IMR-90 (cell line): ENCODE measurements at regions not wholly inside any gene's neighbourhood (a gene's known extent, or its start where the extent isn't known, plus 50 kb on each side); places are given as distances from the start of the nearest gene placed in this dataset.

Experiments used
- ATAC-seq: fragments of 200-7000 bp; cut with Tn5 transposase; 2 replicates; pipeline ENCODE4 v1.9.1; 2020; ENCODE audit warnings: low read depth, mild to moderate bottlenecking, moderate library complexity
- BruUV-seq: library from RNA; stranded (reverse); fragments of 400-500 nt; replicated peaks from 2 replicates; lab custom pipeline; 2021; lab: Mats Ljungman, UMichigan
- CTCF ChIA-PET: fragments of 300-600 bp; formaldehyde crosslinking; extraction: SDS; loops from one replicate; lab custom pipeline; 2021; ENCODE audit warnings: antibody characterized with exemption; lab: Yijun Ruan, JAX
- POLR2A ChIA-PET: fragments of 300-600 bp; sonication (Branson Sonifier 250); formaldehyde crosslinking; loops from one replicate; lab custom pipeline; 2022; ENCODE audit warnings: antibody characterized with exemption; ENCODE audit not compliant: unreplicated experiment; lab: Charles Lee
- DNase-seq: peaks from one replicate; pipeline ENCODE4 v3.0.0; 2013
- H2AFZ ChIP-seq: replicated peaks from 2 replicates; pipeline ENCODE3; 2013; ENCODE audit warnings: low read length, mild to moderate bottlenecking; ENCODE audit not compliant: poor library complexity
- H2AK5ac ChIP-seq: 2 replicates; pipeline ENCODE4 v1.6.1; 2013; ENCODE audit warnings: low read depth, low read length, inconsistent platforms
- H2AK9ac ChIP-seq: replicated peaks from 2 replicates; pipeline ENCODE3; 2013; ENCODE audit warnings: mild to moderate bottlenecking, low read depth, low read length, moderate library complexity; ENCODE audit not compliant: poor library complexity
- H2BK120ac ChIP-seq: 2 replicates; pipeline ENCODE4 v1.6.1; 2013; ENCODE audit warnings: low read depth, low read length, inconsistent platforms
- H2BK15ac ChIP-seq: 3 replicates; pipeline ENCODE4 v1.6.1; 2013; ENCODE audit warnings: low read depth, low read length, inconsistent platforms
- H2BK20ac ChIP-seq: 2 replicates; pipeline ENCODE4 v1.6.1; 2013; ENCODE audit warnings: low read depth, mild to moderate bottlenecking, inconsistent platforms, low read length, moderate library complexity
- H2BK5ac ChIP-seq: 2 replicates; pipeline ENCODE4 v1.6.1; 2013; ENCODE audit warnings: mild to moderate bottlenecking, low read depth, low read length, inconsistent platforms; ENCODE audit not compliant: poor library complexity, severe bottlenecking
- H3K14ac ChIP-seq: replicated peaks from 2 replicates; pipeline ENCODE4 v1.6.1; 2013; ENCODE audit warnings: low read depth, low read length, inconsistent platforms
- H3K18ac ChIP-seq: 2 replicates; pipeline ENCODE4 v1.6.1; 2013; ENCODE audit warnings: low read depth, low read length, control low read depth
- H3K23ac ChIP-seq: 2 replicates; pipeline ENCODE4 v1.6.1; 2013; ENCODE audit warnings: low read depth, low read length, inconsistent platforms
- H3K27ac ChIP-seq: 2 replicates; pipeline ENCODE4 v1.5.1; 2013; ENCODE audit warnings: mild to moderate bottlenecking, control low read depth, low read length; ENCODE audit not compliant: insufficient read depth
- H3K27me3 ChIP-seq: 2 replicates; pipeline ENCODE4 v1.6.1; 2013; ENCODE audit warnings: low read length; ENCODE audit not compliant: control insufficient read depth, insufficient read depth
- H3K36me3 ChIP-seq: 2 replicates; pipeline ENCODE4 v1.6.1; 2013; ENCODE audit warnings: low read length, mixed read lengths; ENCODE audit not compliant: control insufficient read depth, insufficient read depth
- H3K4ac ChIP-seq: 2 replicates; pipeline ENCODE4 v1.6.1; 2013; ENCODE audit warnings: low read depth, low read length, inconsistent platforms
- H3K4me1 ChIP-seq: 2 replicates; pipeline ENCODE4 v1.6.1; 2013; ENCODE audit warnings: low read length, mixed read lengths; ENCODE audit not compliant: control insufficient read depth, insufficient read depth
- H3K4me2 ChIP-seq: 2 replicates; pipeline ENCODE4 v1.6.1; 2013; ENCODE audit warnings: low read depth, mild to moderate bottlenecking, control low read depth, low read length, moderate library complexity
- H3K4me3 ChIP-seq: 2 replicates; pipeline ENCODE4 v1.5.1; 2013; ENCODE audit warnings: low read depth, mild to moderate bottlenecking, control low read depth, low read length, moderate library complexity; ENCODE audit not compliant: insufficient read depth
- H3K56ac ChIP-seq: 2 replicates; pipeline ENCODE4 v1.6.1; 2013; ENCODE audit warnings: low read length, inconsistent platforms; ENCODE audit not compliant: insufficient read depth; ENCODE audit errors: extremely low read depth
- H3K79me1 ChIP-seq, 2 experiments: 2 replicates each; pipeline ENCODE4 v1.6.1; 2013; ENCODE audit warnings: low read length in 2 of 2, inconsistent platforms in 1 of 2, low read depth in 1 of 2
- H3K9ac ChIP-seq: 2 replicates; pipeline ENCODE4 v1.6.1; 2013; ENCODE audit warnings: low read depth, low read length, control low read depth
- H3K9me1 ChIP-seq: 2 replicates; pipeline ENCODE4 v1.6.1; 2013; ENCODE audit warnings: low read length, inconsistent platforms; ENCODE audit not compliant: insufficient read depth
- H3K9me3 ChIP-seq: 2 replicates; pipeline ENCODE4 v1.6.1; 2013; ENCODE audit warnings: low read length; ENCODE audit not compliant: control insufficient read depth, insufficient read depth
- H4K20me1 ChIP-seq: 2 replicates; pipeline ENCODE4 v1.6.1; 2013; ENCODE audit warnings: low read length, inconsistent platforms; ENCODE audit not compliant: insufficient read depth
- H4K5ac ChIP-seq: 2 replicates; pipeline ENCODE4 v1.6.1; 2013; ENCODE audit warnings: mild to moderate bottlenecking, low read depth, low read length, control low read depth
- H4K8ac ChIP-seq, 2 experiments: 2 replicates each; pipeline ENCODE4 v1.6.1; 2013; ENCODE audit warnings: low read depth in 2 of 2, low read length in 2 of 2, control low read depth in 1 of 2, inconsistent platforms in 1 of 2
- H4K91ac ChIP-seq: 2 replicates; pipeline ENCODE4 v1.6.1; 2013; ENCODE audit warnings: low read depth, low read length, inconsistent platforms; ENCODE audit not compliant: insufficient read depth
- BHLHE40 ChIP-seq: fragments of 150-350 bp; IDR thresholded peaks from 2 replicates; pipeline ENCODE4 v1.6.1; 2016; ENCODE audit warnings: mild to moderate bottlenecking, low read depth, low read length
- CEBPB ChIP-seq: IDR thresholded peaks from 2 replicates; pipeline ENCODE4 v1.6.1; 2012; ENCODE audit warnings: low read depth, low read length, improper control_type of control experiment
- CHD1 ChIP-seq: IDR thresholded peaks from 2 replicates; pipeline ENCODE4 v1.6.1; 2012; ENCODE audit warnings: low read depth, low read length, improper control_type of control experiment
- FOS ChIP-seq: fragments of 150-350 bp; IDR thresholded peaks from 2 replicates; pipeline ENCODE4 v1.6.1; 2016; ENCODE audit warnings: low read depth, low read length
- MAFK ChIP-seq: IDR thresholded peaks from 2 replicates; pipeline ENCODE4 v1.6.1; 2012; ENCODE audit warnings: low read depth, low read length, improper control_type of control experiment
- MAZ ChIP-seq: IDR thresholded peaks from 2 replicates; pipeline ENCODE4 v1.6.1; 2012; ENCODE audit warnings: low read depth, mild to moderate bottlenecking, low read length, improper control_type of control experiment, moderate library complexity, borderline replicate concordance
- MXI1 ChIP-seq: IDR thresholded peaks from 2 replicates; pipeline ENCODE4 v1.6.1; 2012; ENCODE audit warnings: low read depth, mild to moderate bottlenecking, low read length, moderate library complexity, borderline replicate concordance
- NFE2L2 ChIP-seq: fragments of 150-350 bp; IDR thresholded peaks from 2 replicates; pipeline ENCODE4 v1.6.1; 2016; ENCODE audit warnings: low read depth, mild to moderate bottlenecking, low read length
- RAD21 ChIP-seq: IDR thresholded peaks from 2 replicates; pipeline ENCODE4 v1.6.1; 2012; ENCODE audit warnings: low read length, improper control_type of control experiment
- RCOR1 ChIP-seq: IDR thresholded peaks from 2 replicates; pipeline ENCODE4 v1.6.1; 2012; ENCODE audit warnings: mild to moderate bottlenecking, low read length, improper control_type of control experiment; ENCODE audit not compliant: insufficient replicate concordance
- RFX5 ChIP-seq: IDR thresholded peaks from 2 replicates; pipeline ENCODE4 v1.8.0; 2012; ENCODE audit warnings: low read depth, mild to moderate bottlenecking, low read length, moderate library complexity
- SMC3 ChIP-seq: fragments of 150-350 bp; IDR thresholded peaks from 2 replicates; pipeline ENCODE4 v1.6.1; 2016; ENCODE audit warnings: low read depth, mild to moderate bottlenecking, antibody characterized with exemption, low read length, moderate library complexity
- WGBS, 2 experiments: methylation state at CpG; one replicate each; pipeline versions ENCODE4 v1.1.5 to v1.1.7; 2013; ENCODE audit warnings: missing lambda C conversion rate in 2 of 2; ENCODE audit not compliant: insufficient read length in 1 of 2; ENCODE audit errors: extremely low coverage in 2 of 2; 5-methylcytosine and 5-hydroxymethylcytosine counted together
- dilution Hi-C: fragments of 300-500 bp; cut with HindIII; formaldehyde crosslinking; loops from one replicate; pipeline ENCODE4 v1.14.3; 2018; ENCODE audit warnings: low sequenced_read_pairs; ENCODE audit not compliant: unreplicated experiment
- in situ Hi-C: fragments of 300-500 bp; cut with MboI; formaldehyde crosslinking; loops from 3 replicates; pipeline ENCODE4 v1.14.3; 2019; ENCODE audit warnings: low sequenced_read_pairs, inconsistent platforms, mixed read lengths
- intact Hi-C: fragments of 100-400 bp; cut with micrococcal nuclease; formaldehyde crosslinking; loops from 2 replicates; pipeline ENCODE4 v1.10.0; 2022
- TF ChIP-seq, protein P1 (sequence below): fragments of 150-350 bp; IDR thresholded peaks from 2 replicates; pipeline ENCODE4 v1.6.1; 2017; ENCODE audit warnings: mild to moderate bottlenecking, antibody characterized with exemption, low read length, low read depth
- TF ChIP-seq, protein P2 (sequence below): fragments of 150-350 bp; IDR thresholded peaks from 2 replicates; pipeline ENCODE4 v1.6.1; 2016; ENCODE audit warnings: low read depth, mild to moderate bottlenecking, low read length, moderate library complexity, borderline replicate concordance
- TF ChIP-seq, protein P3 (sequence below): conservative IDR thresholded peaks from 2 replicates; pipeline ENCODE4 v1.5.1; 2012; ENCODE audit warnings: mild to moderate bottlenecking, low read depth, low read length, improper control_type of control experiment

DNA sequence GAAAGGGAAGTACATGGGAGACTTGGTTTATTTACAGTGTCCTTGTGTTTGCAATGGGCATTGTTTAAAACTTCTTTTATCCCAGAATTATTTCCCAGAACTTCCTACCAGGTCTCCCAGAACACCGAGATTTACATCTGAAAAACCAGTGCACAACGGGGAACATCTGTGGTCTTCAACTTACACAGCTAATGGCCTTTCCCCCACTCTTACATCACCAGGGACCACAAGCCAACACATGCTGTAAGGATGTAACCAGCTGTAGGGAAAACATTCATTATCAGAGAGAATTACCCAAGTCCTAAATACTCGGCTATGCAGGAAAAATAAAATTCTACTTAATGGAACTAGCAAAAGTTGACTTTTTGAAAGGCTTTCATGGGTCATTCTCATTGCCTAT lies 267.6 kb downstream of the DUSP6 start:
- Histone ChIP-seq H3K27me3 (no peaks in the 10 kb centered on the region), H3K4me2 (no peak overlapping the region), H3K18ac (no peak overlapping the region), H2AK9ac (no peak overlapping the region), H3K9me1 (no peaks in the 10 kb centered on the region), H4K5ac (no peak overlapping the region), H3K14ac (no peak overlapping the region), H2AFZ (no peak overlapping the region), H2AK5ac (no peak overlapping the region), H4K91ac (no peak overlapping the region), H2BK5ac (no peak overlapping the region), H3K56ac (no peak overlapping the region), H3K23ac (no peak overlapping the region), H3K79me1 (no peaks in the 10 kb centered on the region), H2BK120ac (no peak overlapping the region), H3K27ac (no peak overlapping the region), H3K9ac (no peak overlapping the region), H3K4me1 (peaks cover 4% of the 10 kb centered on the region), H3K9me3 (no peaks in the 10 kb centered on the region), H4K8ac (no peak overlapping the region), H3K4me3 (no peak overlapping the region), H3K36me3 (no peaks in the 10 kb centered on the region), H2BK15ac (no peak overlapping the region), H2BK20ac (no peak overlapping the region), H3K4ac (no peak overlapping the region), H4K20me1 (no peaks in the 10 kb centered on the region)
- DNase-seq (peak; percentile 80), ATAC-seq (no peak)
- WGBS, 2 experiments: 50% methylated on average over 1 of the region's 3 CpGs; no CpG with 5 or more reads in 1 of the 2 experiments
- POLR2A ChIA-PET: no interaction called here
- BruUV-seq: no TSS peak
- intact Hi-C loops (no loop called here), dilution Hi-C loops (no loop called here), in situ Hi-C loops (no loop called here)
- CTCF ChIA-PET: no interaction called here
- TF ChIP-seq NFE2L2: no peak
- TF ChIP-seq, protein P1, sequence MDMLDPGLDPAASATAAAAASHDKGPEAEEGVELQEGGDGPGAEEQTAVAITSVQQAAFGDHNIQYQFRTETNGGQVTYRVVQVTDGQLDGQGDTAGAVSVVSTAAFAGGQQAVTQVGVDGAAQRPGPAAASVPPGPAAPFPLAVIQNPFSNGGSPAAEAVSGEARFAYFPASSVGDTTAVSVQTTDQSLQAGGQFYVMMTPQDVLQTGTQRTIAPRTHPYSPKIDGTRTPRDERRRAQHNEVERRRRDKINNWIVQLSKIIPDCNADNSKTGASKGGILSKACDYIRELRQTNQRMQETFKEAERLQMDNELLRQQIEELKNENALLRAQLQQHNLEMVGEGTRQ: no peak
- TF ChIP-seq RAD21: no peak
- TF ChIP-seq CEBPB: no peak
- TF ChIP-seq, protein P2, sequence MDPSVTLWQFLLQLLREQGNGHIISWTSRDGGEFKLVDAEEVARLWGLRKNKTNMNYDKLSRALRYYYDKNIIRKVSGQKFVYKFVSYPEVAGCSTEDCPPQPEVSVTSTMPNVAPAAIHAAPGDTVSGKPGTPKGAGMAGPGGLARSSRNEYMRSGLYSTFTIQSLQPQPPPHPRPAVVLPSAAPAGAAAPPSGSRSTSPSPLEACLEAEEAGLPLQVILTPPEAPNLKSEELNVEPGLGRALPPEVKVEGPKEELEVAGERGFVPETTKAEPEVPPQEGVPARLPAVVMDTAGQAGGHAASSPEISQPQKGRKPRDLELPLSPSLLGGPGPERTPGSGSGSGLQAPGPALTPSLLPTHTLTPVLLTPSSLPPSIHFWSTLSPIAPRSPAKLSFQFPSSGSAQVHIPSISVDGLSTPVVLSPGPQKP: no peak
- TF ChIP-seq MAZ: no peak
- TF ChIP-seq, protein P3, sequence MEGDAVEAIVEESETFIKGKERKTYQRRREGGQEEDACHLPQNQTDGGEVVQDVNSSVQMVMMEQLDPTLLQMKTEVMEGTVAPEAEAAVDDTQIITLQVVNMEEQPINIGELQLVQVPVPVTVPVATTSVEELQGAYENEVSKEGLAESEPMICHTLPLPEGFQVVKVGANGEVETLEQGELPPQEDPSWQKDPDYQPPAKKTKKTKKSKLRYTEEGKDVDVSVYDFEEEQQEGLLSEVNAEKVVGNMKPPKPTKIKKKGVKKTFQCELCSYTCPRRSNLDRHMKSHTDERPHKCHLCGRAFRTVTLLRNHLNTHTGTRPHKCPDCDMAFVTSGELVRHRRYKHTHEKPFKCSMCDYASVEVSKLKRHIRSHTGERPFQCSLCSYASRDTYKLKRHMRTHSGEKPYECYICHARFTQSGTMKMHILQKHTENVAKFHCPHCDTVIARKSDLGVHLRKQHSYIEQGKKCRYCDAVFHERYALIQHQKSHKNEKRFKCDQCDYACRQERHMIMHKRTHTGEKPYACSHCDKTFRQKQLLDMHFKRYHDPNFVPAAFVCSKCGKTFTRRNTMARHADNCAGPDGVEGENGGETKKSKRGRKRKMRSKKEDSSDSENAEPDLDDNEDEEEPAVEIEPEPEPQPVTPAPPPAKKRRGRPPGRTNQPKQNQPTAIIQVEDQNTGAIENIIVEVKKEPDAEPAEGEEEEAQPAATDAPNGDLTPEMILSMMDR: no peak
- TF ChIP-seq RCOR1: no peak
- TF ChIP-seq SMC3: no peak
- no peak for TF ChIP-seq CHD1
- no peak for TF ChIP-seq MAFK
- TF ChIP-seq BHLHE40: no peak
- no peak for TF ChIP-seq MXI1
- no peak for TF ChIP-seq FOS
- no peak for TF ChIP-seq RFX5
